SJCRH30 (cell line): ENCODE measurements at regions not wholly inside any gene's neighbourhood (a gene's known extent, or its start where the extent isn't known, plus 50 kb on each side); places are given as distances from the start of the nearest gene placed in this dataset.
"Not testable (repeated sequence)": the region's sequence is repeated elsewhere in the genome, so short reads cannot be mapped to it uniquely, and the experiment has no call there.

Source experiments
- DNase-seq, 2 experiments: peaks; one replicate each; pipeline ENCODE4 v3.0.0-alpha.2; 2015 to 2020
- H3K27ac ChIP-seq: fragments of 250-450 bp; sonication (Bioruptor Pico); 2 replicates; pipeline ENCODE4 v1.5.1; 2020; ENCODE audit warnings: mild to moderate bottlenecking, moderate library complexity
- H3K27me3 ChIP-seq: fragments of 250-450 bp; sonication (Bioruptor Pico); 2 replicates; pipeline ENCODE4 v1.5.1; 2020; ENCODE audit warnings: mild to moderate bottlenecking, moderate library complexity
- H3K36me3 ChIP-seq: fragments of 250-450 bp; sonication (Bioruptor Pico); 2 replicates; pipeline ENCODE4 v1.5.1; 2020; ENCODE audit warnings: mild to moderate bottlenecking, moderate library complexity
- H3K4me1 ChIP-seq: fragments of 250-450 bp; sonication (Bioruptor Pico); 2 replicates; pipeline ENCODE4 v1.5.1; 2020; ENCODE audit warnings: mild to moderate bottlenecking, moderate library complexity
- H3K4me3 ChIP-seq: fragments of 250-450 bp; sonication (Bioruptor Pico); 2 replicates; pipeline ENCODE4 v1.5.1; 2020; ENCODE audit warnings: mild to moderate bottlenecking, moderate library complexity
- H3K9me3 ChIP-seq: fragments of 250-450 bp; sonication (Bioruptor Pico); replicated peaks from 2 replicates; pipeline ENCODE4 v1.5.1; 2020; ENCODE audit warnings: mild to moderate bottlenecking, moderate library complexity

- Histone ChIP-seq H3K4me3 (no peak overlapping the region), H3K27ac (no peak overlapping the region), H3K4me1 (peaks cover 8% of the 10 kb centered on the region), H3K9me3 (no peaks in the 10 kb centered on the region), H3K27me3 (no peaks in the 10 kb centered on the region), H3K36me3 (no peaks in the 10 kb centered on the region)
- DNase-seq, result no peak
Observed at GRCh38 chr7:94130716-94131115, 126.6 kb upstream of the BET1 start.

DNA sequence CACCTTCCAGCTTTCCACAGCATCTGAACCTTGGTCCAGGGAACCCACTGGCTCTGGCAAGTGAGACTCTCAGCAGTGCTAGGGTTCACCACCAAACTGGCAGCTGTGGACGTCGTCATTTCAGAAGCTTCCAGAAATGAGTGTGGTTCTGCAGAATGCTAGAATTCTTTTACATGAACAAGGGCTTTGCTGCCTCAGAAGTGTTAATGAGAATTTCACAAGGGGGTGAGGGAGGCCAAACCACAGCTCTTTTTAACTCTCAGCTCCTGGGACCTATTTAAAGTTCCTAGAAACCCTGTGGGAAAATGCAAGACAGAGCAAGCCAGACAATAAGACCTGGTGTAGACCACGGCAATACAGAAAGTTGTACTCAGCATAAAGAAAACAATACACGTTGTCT lies 129.3 kb upstream of the BET1 start:
- H3K36me3 ChIP-seq, result no peaks in the 10 kb centered on the region
- DNase-seq, result peak in 1 of 2 experiments; percentile 20
- H3K27me3 ChIP-seq, result no peaks in the 10 kb centered on the region
- H3K27ac ChIP-seq, result no peak overlapping the region
- H3K4me3 ChIP-seq, result no peak overlapping the region
- H3K9me3 ChIP-seq, result no peaks in the 10 kb centered on the region; the same call in 1 of the 2 replicates
- peaks cover 8% of the 10 kb centered on the region for H3K4me1 ChIP-seq

- DNase-seq, result no peak
Observed at GRCh38 chr7:94135180-94135579, 131.0 kb upstream of the BET1 start.

DNA sequence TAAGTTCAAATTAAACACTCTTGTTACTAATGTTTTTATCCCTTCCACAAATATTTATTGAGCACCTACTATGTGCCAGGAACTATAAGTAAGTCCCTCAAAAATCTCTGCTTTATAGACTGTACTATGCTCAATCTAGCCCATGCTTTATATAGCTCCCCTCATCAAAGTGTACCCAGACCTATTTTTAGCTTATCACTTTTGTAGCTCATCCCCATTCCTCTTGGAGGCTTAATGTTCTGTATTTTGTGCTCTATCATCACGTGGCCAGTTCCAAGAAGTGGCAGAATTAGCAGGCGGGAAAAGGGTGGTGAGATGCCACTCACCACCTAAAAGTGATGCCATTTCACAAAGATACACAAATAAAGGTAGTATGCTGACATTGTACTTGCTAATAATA lies 138.1 kb upstream of the BET1 start:
- Histone ChIP-seq H3K9me3 (no peaks in the 10 kb centered on the region), H3K4me3 (no peak overlapping the region), H3K36me3 (no peaks in the 10 kb centered on the region), H3K27me3 (no peaks in the 10 kb centered on the region), H3K27ac (no peak overlapping the region), H3K4me1 (peaks cover 12% of the 10 kb centered on the region)
- DNase-seq, result no peak

More at GRCh38 chr7:94135180-94135579, 131.0 kb upstream of the BET1 start:
- peaks cover under 1% of the 10 kb centered on the region for H3K4me1 ChIP-seq
- no peaks in the 10 kb centered on the region; the same call in 1 of the 2 replicates for H3K9me3 ChIP-seq
- no peak overlapping the region for H3K27ac ChIP-seq
- no peak overlapping the region for H3K4me3 ChIP-seq
- H3K27me3 ChIP-seq, result no peaks in the 10 kb centered on the region
- no peaks in the 10 kb centered on the region for H3K36me3 ChIP-seq

GRCh38 chr7:94145602-94146001 lies 141.4 kb upstream of the BET1 start:
- Histone ChIP-seq H3K4me3 (no peak overlapping the region), H3K27me3 (no peaks in the 10 kb centered on the region), H3K36me3 (no peaks in the 10 kb centered on the region), H3K27ac (no peak overlapping the region), H3K4me1 (peaks cover 12% of the 10 kb centered on the region), H3K9me3 (no peaks in the 10 kb centered on the region)
- peak in 1 of 2 experiments; percentile 10 for DNase-seq

DNA sequence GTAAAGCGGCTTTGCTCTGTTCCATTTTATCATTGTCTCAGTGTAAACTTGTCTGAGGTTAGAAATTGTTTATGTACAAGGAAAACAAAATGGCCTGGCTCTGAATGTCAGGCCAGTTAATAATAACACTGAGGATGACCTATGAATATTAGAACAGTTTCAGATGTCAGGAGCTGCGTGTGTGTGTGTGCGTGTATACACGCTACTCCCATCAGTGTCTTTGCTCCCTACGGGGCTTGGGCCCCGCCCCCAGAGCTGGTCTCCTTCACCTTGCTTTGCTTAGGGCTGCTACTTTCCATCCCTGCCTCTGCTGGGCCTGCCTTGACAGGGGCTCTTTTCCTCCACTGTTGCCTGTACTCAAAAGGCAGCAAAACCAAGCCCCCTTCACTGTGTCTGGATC lies 142.3 kb upstream of the BET1 start:
- Histone ChIP-seq H3K4me1 (peaks cover 12% of the 10 kb centered on the region), H3K27me3 (no peaks in the 10 kb centered on the region), H3K4me3 (peak overlapping the region; percentile 6; the same call in 1 of the 2 replicates), H3K36me3 (no peaks in the 10 kb centered on the region), H3K27ac (no peak overlapping the region), H3K9me3 (no peaks in the 10 kb centered on the region)
- DNase-seq, result peak in 1 of 2 experiments; percentile 17

- no peak for DNase-seq
- no peaks in the 10 kb centered on the region for H3K9me3 ChIP-seq
- H3K36me3 ChIP-seq, result no peaks in the 10 kb centered on the region
- no peaks in the 10 kb centered on the region for H3K27me3 ChIP-seq
- H3K4me1 ChIP-seq, result peaks cover 8% of the 10 kb centered on the region
- no peak overlapping the region for H3K4me3 ChIP-seq
- H3K27ac ChIP-seq, result no peak overlapping the region
Observed at GRCh38 chr7:94149789-94150545, 145.8 kb upstream of the BET1 start.

DNA sequence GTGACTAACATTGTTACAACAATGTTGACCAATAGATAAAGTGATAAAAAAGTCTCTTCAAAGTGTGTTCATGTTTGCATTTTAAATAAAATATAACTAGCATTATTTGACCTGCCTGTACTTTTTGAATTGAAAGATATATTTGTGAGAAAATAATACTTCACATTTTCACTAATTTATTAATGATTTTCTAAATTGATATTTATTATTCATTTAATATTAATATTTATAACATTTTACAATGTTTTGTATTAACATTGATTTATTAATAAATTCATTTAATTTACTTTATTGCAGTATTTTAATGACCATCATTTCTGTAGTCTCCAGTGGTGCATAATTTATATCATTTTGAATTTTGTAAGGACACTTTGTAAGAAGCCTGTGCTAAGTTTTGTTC lies 150.0 kb upstream of the BET1 start:
- Histone ChIP-seq H3K27me3 (no peaks in the 10 kb centered on the region), H3K27ac (no peak overlapping the region), H3K36me3 (no peaks in the 10 kb centered on the region), H3K4me3 (no peak overlapping the region), H3K9me3 (no peaks in the 10 kb centered on the region), H3K4me1 (no peaks in the 10 kb centered on the region)
- DNase-seq, result no peak

- Histone ChIP-seq H3K27me3 (no peaks in the 10 kb centered on the region), H3K9me3 (no peaks in the 10 kb centered on the region), H3K36me3 (no peaks in the 10 kb centered on the region), H3K4me3 (no peak overlapping the region), H3K4me1 (no peaks in the 10 kb centered on the region), H3K27ac (no peak overlapping the region)
- no peak for DNase-seq
Observed at GRCh38 chr7:94154858-94155257, 150.7 kb upstream of the BET1 start.

- H3K4me3 ChIP-seq, H3K36me3 ChIP-seq, H3K9me3 ChIP-seq, H3K27ac ChIP-seq, DNase-seq, H3K4me1 ChIP-seq, H3K27me3 ChIP-seq: not testable (repeated sequence)
Observed at GRCh38 chr7:94157659-94158306, 153.6 kb upstream of the BET1 start.

DNA sequence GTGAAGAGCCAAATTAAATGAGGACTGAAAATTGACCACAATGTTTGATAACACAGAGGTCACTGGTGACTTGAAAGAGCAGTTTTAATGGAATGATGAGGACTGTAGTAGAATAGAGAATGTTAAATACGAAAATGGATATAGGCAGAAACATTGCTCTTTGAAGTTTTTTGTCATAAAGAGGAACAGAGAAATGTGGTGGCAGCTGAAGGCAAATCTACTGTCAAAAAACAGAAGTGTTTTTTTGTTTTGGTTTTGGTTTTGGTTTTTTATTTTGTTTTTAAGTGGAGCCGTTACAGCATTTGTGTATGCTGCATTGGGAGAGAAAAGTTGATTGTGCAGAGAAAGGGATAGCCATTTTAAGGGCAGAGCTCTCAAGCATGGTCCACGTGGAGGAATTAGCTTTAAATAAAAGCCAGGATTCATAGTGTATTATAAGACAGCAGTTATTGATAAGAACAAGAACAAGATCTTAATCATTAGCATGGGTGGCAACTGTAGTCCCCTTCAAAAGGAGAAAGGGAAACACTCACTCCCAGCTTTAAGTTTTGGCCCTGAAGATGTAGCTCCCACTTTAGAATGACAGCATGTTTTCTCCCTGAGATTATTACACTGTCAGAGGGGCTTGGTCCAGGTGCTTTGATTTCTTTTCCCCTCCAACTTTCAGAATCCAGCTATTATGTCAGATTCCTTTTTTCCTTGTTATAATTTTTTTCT lies 156.7 kb upstream of the BET1 start:
- H3K4me1 ChIP-seq, result no peaks in the 10 kb centered on the region
- no peaks in the 10 kb centered on the region for H3K36me3 ChIP-seq
- no peaks in the 10 kb centered on the region for H3K27me3 ChIP-seq
- no peak overlapping the region for H3K27ac ChIP-seq
- no peak overlapping the region for H3K4me3 ChIP-seq
- H3K9me3 ChIP-seq, result no peaks in the 10 kb centered on the region
- no peak for DNase-seq

GRCh38 chr7:94161476-94161875 lies 157.3 kb upstream of the BET1 start:
- 0 out of 2 replicates have a peak, but pooled peaks cover 2% of the 10 kb centered on the region for H3K9me3 ChIP-seq
- H3K4me3 ChIP-seq, result no peak overlapping the region
- no peaks in the 10 kb centered on the region for H3K27me3 ChIP-seq
- H3K27ac ChIP-seq, result no peak overlapping the region
- H3K4me1 ChIP-seq, result no peaks in the 10 kb centered on the region
- DNase-seq, result no peak
- H3K36me3 ChIP-seq, result no peaks in the 10 kb centered on the region

GRCh38 chr7:94169682-94170081 lies 165.5 kb upstream of the BET1 start:
- no peaks in the 10 kb centered on the region for H3K36me3 ChIP-seq

DNA sequence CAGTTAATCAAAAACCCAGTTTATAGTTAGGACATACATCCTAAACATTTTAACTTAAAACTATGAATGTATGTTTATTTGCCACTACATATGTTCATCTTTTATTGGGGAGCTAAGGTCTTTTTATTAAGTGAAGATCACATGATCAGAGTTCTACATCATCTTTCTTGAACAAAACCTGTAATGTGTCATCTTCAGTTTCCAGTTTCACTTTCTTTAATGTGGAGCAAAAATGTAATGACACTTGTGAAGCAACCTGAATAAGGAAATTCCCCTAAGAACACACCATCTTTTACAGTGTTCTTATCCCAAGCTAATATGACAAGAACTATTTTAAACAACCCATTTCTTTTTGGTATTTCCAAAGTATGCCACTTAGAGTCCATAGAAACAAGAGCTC lies 166.7 kb upstream of the BET1 start:
- 0 out of 2 replicates have a peak, but pooled peaks cover 3% of the 10 kb centered on the region for H3K9me3 ChIP-seq
- H3K36me3 ChIP-seq, result no peaks in the 10 kb centered on the region
- no peak overlapping the region for H3K4me3 ChIP-seq
- H3K4me1 ChIP-seq, result peaks cover 5% of the 10 kb centered on the region; the same call in 1 of the 2 replicates
- DNase-seq, result no peak
- H3K27ac ChIP-seq, result no peak overlapping the region
- H3K27me3 ChIP-seq, result no peaks in the 10 kb centered on the region

More at GRCh38 chr7:94169682-94170081, 165.5 kb upstream of the BET1 start:
- H3K9me3 ChIP-seq, result 0 out of 2 replicates have a peak, but pooled peaks cover 3% of the 10 kb centered on the region
- H3K27me3 ChIP-seq, result no peaks in the 10 kb centered on the region
- no peak overlapping the region for H3K4me3 ChIP-seq
- no peaks in the 10 kb centered on the region for H3K4me1 ChIP-seq
- H3K27ac ChIP-seq, result no peak overlapping the region
- no peak for DNase-seq

- H3K9me3 ChIP-seq, result no peaks in the 10 kb centered on the region
- H3K36me3 ChIP-seq, result no peaks in the 10 kb centered on the region
- no peak overlapping the region for H3K27ac ChIP-seq
- no peaks in the 10 kb centered on the region for H3K27me3 ChIP-seq
- no peak overlapping the region for H3K4me3 ChIP-seq
- DNase-seq, result no peak
- H3K4me1 ChIP-seq, result peaks cover 5% of the 10 kb centered on the region; the same call in 1 of the 2 replicates
Observed at GRCh38 chr7:94173436-94173835, 169.3 kb upstream of the BET1 start.
